ENCODE measurements at regions not wholly inside any gene's neighbourhood (a gene's known extent, or its start where the extent isn't known, plus 50 kb on each side); places are given as distances from the start of the nearest gene placed in this dataset.
"Not testable (repeated sequence)": the region's sequence is repeated elsewhere in the genome, so short reads cannot be mapped to it uniquely, and the experiment has no call there.

DNA sequence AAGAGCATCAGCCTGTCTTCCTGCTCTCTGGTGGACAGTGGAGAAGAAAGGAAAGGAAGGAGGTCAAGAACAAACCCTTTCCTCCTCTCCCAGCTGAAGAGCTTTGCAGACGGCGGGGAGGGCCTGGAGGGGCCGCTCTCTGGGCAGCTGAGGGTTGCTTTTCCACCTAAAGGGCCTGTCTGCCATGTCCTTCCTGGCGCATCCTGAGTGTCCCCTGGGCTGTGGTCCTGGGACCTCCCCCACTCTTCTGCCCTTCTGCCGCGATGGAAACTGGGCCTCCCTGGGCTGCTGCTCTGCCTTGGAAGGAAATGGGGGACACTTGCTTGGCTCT is 107.0 kb downstream of the ETS2 start:
- DNase-seq (ENCODE audit: low spot score): no peak

DNA sequence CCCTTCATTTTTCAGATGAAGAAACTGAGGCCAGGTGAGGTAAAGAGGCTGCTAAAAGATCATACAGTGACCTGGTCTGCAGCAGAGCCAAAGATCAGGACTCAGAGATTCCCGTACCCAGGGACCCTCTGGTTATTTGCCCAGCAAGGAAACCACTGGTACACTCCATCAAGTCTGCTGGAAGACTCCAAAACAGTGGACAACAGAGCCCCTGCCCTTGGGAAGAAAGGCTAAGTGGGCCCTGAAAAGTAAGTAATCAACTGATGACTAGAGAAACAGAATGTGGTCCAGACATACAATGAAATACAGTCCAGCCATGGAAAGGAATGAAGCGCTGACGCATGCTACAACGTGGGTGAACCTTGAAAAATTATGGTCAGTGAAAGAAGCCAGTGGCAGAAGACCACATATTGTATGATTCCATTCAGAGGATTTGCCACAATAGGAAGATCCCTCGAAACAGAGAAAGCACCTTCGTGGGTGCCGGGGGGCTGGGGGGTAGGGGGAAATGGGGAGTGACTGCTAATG is 106.4 kb downstream of the ETS2 start:
- DNase-seq (ENCODE audit: low spot score): no peak

- DNase-seq (ENCODE audit: low spot score): no peak
Measured at GRCh38 chr21:38911484-38912101, 105.9 kb downstream of the ETS2 start.

DNA sequence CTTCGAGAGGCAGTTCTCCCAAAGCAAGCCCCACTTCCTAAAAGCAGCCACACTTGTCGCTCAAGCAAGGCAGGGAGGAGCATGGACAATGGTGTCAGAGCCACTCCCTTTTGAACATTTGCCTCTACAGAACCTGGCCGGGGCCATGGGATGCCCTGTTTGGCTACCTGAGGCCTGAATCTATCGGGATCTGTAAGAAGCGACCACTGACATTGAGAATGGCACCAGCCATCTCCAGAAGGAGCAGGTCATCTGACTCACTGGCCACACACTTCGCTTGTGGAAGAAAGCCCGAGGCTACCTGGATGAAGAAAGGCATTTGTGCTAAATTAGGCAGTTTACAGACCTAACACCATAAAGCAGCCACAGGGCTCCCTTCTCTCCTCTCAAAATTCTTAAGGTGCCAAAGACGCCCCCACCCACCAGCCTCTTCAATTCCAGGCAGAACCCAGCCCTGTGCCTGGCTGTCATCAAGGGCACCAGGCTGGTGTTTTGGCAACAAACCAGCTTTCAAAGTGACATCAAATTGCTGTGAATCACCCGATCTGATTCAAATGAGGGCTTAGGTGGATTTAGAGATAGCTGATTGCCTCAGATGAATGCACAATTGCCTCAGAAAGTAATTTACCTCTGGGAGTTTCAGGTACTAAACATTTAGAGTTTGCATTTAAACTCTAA is 104.8 kb downstream of the ETS2 start:
- DNase-seq (ENCODE audit: low spot score): no peak

DNA sequence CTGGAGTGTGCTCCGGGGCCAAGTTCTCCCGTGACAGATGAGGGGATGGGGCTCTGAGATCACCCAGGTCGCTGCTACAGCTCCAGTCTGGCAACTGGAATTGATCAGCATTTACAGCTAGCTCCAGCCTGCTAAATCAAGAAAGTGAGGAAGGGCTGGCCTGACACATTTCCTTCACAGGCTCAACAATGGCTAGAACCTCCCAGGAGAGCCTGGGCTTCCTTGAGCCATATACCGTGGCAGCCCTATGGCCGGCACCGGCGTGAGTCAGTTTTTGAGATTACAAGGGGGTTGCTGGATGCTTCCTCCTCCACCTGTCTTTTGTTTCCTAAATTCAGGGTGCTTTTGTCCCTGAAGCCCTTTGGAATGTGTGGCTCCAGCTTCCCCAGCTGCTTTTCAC is 104.2 kb downstream of the ETS2 start:
- DNase-seq (ENCODE audit: low spot score): no peak

GRCh38 chr21:38909109-38909508 is 103.4 kb downstream of the ETS2 start:
- no peak for DNase-seq (ENCODE audit: low spot score)

DNA sequence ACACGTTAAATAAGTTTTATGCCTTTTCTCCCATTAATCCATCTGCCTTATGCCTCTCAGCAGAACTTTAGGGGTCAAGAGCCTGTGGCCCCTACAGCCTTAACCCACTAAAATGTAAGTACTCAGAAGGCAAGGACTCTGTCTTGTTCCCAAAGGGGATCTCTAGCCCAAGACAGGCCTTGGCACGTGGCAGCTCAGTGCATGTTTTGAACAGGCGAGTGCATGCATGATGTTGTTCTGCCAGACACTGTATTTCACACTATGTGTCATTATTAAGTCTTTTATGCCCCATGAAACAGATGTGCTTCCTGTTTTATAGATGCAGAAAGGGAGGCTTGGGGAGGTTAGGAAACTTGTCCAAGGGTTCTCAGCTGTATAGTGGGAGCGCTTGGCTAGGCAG is 102.8 kb downstream of the ETS2 start:
- DNase-seq (ENCODE audit: low spot score): no peak

DNA sequence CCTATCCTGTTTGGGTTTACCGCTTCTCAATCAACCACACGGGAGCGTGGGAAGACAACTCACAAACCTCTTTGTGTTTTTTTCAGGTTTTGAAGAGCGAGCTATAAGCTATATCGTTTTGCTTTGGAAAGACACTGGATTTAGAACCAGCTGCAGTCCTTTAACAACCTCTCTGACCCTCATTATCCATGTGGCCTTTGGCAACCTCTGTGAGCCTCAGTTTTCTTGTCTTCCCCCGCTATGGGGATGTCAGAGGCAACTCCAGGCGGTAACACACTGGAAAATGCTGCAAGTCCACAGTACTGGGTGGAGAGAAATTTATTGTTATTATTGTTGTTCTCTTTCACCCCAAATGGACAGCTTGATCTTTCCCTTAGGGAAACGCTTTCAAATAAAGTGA is 100.0 kb downstream of the ETS2 start:
- no peak for DNase-seq (ENCODE audit: low spot score)

DNA sequence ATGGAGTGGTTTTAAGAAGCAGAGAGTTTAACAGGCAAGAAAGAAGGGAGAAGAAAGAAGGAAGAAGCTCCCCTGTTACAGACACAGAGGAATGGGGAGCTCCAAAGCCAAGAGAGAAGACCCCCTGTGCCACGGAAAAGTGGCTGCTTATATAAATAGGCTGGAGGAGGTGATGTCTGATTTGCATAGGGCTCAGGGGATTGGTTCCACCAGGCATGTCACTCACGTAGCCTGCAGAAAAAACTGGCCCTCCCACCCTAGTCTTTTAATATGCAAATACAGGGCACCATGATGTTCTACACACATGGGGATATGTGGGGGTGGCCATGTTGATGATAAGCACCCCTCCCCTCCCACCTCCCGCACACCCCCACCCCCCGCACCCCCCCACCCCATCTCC is 99.6 kb downstream of the ETS2 start:
- DNase-seq (ENCODE audit: low spot score): no peak

- no peak for DNase-seq (ENCODE audit: low spot score)
Measured at GRCh38 chr21:38903690-38904139, 98.0 kb downstream of the ETS2 start.

- no peak for DNase-seq (ENCODE audit: low spot score)
Measured at GRCh38 chr21:38902608-38903445, 97.1 kb downstream of the ETS2 start.

DNA sequence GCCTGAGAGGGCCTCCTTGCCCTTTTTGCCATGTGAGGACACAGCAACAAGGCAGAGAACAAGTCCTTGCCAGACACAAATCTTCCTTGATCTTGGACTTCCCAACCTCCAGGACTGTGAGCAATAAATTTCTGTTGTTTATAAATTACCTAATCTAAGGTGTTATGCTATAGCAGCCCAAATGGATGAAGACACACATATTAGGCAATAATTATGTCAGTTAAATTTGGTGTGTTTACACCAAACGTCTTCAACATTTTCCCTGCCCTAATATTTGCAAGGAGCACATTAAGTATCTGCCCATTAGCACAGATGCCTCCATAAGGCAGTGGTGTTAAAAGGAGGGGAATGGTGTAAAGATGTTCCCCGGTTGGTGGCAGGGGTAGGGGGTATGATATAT is 94.8 kb downstream of the ETS2 start:
- DNase-seq (ENCODE audit: low spot score): no peak

- DNase-seq (ENCODE audit: low spot score): not testable (repeated sequence)
Measured at GRCh38 chr21:38899985-38900384, 94.3 kb downstream of the ETS2 start.

DNA sequence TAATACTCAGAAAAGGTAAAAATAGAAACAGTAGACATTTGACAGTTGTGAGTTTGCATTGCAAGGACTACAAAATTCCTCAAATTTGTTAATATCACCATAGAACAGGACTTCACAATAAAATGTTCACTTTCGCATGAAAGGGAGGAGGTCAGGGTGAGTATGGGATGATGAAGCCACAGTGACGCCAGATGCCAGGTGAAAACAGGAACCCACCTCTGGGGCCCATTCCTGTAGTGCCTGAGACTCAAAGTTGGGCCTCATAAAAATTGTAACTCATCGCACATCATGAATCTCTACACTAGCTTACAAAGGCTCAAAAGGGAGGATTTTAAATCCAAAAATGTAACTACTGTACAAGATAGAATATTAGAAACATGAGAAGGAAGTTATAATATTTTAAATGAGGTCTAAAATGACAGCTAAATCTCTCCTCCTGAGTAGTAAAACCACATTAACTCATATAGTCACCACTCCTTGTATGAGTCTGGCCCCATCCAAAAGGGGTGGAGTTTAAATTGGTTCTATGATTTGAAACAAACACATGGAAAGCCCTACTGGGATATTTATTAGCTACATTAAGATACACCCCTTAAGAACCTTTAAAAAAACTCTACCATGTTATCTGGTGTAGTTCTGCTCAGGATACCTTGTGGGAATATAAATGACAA is 93.7 kb downstream of the ETS2 start:
- DNase-seq (ENCODE audit: low spot score): no peak

DNA sequence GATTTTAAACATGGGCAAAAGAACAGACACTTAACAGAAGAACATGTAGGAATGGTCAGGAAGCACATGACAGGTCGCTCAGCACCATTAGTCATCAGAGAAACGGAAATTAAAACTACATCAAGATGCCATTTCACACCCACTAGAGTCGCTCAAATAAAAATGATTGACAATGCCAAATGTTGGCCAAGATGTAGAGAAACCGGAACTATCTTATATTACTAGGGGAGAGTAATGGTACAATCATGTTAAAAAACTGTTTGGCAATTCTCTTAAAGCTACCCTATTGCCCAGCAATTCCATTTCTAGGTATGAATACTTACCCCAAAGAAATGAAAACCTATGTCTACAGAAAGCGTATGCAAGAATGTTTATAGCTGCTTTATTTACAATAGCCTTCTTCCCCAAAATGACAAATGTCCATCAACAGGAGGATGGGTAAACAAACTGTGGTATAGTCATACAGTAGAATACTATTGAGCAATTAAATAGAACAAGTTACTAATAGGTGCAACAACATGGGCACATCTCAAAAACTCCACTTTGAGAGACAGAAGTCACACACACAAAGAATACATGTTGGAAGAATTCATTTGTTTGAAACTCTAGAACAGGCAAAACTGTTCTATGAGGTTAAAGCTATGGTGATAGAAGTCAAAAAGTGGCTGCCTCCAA is 92.8 kb downstream of the ETS2 start:
- DNase-seq (ENCODE audit: low spot score): no peak

GRCh38 chr21:38897532-38898421 is 92.0 kb downstream of the ETS2 start:
- DNase-seq (ENCODE audit: low spot score): no peak

GRCh38 chr21:38894899-38895298 is 89.2 kb downstream of the ETS2 start:
- DNase-seq (ENCODE audit: low spot score): no peak

DNA sequence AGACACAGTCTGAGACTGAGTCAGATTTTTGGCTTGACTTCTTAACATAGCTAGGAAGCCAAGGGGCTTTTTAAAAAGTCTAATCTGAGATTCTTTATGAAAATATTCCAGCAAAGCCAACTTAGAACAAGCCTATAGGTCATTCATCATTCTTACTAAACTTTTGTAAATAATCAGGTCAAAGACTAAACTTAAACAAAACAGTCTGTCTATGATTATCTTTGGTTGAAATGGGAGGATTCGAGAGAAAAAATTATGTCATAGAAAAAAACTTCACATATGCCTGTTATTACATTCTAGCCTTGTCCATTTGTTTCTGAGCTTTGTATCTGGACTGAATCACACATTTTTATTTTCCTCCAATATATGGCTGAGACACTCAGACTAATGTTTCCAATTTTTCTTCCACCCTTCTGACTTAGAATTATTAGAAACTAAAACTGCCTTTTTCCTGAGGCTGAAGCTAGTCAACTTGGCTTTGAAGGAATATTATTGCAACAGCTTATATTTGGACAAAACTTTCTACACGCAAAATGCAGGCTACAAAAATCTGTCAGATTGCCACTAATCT is 83.3 kb downstream of the ETS2 start:
- DNase-seq (ENCODE audit: low spot score): no peak

GRCh38 chr21:38887749-38888148 is 82.0 kb downstream of the ETS2 start:
- no peak for DNase-seq (ENCODE audit: low spot score)

GRCh38 chr21:38887062-38887686 is 81.4 kb downstream of the ETS2 start:
- no peak for DNase-seq (ENCODE audit: low spot score)

All from hematopoietic multipotent progenitor cell treated with erythropoietin and hydrocortisone succinate and interleukin-3 and kit ligand, for 17 days (in vitro differentiated cells).